SK-N-SH treated with all-trans-retinoic acid at 6 μM for 48 hours (cell line): ENCODE measurements at regions not wholly inside any gene's neighbourhood (a gene's known extent, or its start where the extent isn't known, plus 50 kb on each side); places are given as distances from the start of the nearest gene placed in this dataset.

Experiments used
- ARNTL ChIP-seq: fragments of 450-650 bp; formaldehyde crosslinking; IDR thresholded peaks from 2 replicates; pipeline ENCODE4 v1.5.0; 2020; ENCODE audit warnings: low read depth, mild to moderate bottlenecking, moderate library complexity, borderline replicate concordance
- CSDC2 ChIP-seq: fragments of 250-450 bp; sonication (Bioruptor Pico); IDR thresholded peaks from 2 replicates; pipeline ENCODE4 v1.5.0; 2020; ENCODE audit warnings: mild to moderate bottlenecking, moderate library complexity
- PPARA ChIP-seq: fragments of 250-450 bp; sonication (Bioruptor Pico); IDR thresholded peaks from 2 replicates; pipeline ENCODE4 v1.5.0; 2020; ENCODE audit warnings: mild to moderate bottlenecking, borderline replicate concordance
- RARB ChIP-seq: fragments of 250-450 bp; sonication (Bioruptor Pico); IDR thresholded peaks from 2 replicates; pipeline ENCODE4 v1.8.0; 2021; ENCODE audit warnings: mild to moderate bottlenecking, moderate library complexity
- SNAI2 ChIP-seq: fragments of 250-450 bp; sonication (Bioruptor Pico); IDR thresholded peaks from 2 replicates; pipeline ENCODE4 v1.5.0; 2020; ENCODE audit warnings: mild to moderate bottlenecking, moderate library complexity
- TOX ChIP-seq: fragments of 250-450 bp; sonication (Bioruptor Pico); IDR thresholded peaks from 2 replicates; pipeline ENCODE4 v1.8.0; 2021; ENCODE audit warnings: mild to moderate bottlenecking, moderate library complexity, borderline replicate concordance
- ZFP3 ChIP-seq: fragments of 250-450 bp; sonication (Bioruptor Pico); IDR thresholded peaks from 2 replicates; pipeline ENCODE4 v1.5.0; 2020; ENCODE audit warnings: mild to moderate bottlenecking, moderate library complexity
- ZNF70 ChIP-seq: fragments of 450-650 bp; formaldehyde crosslinking; IDR thresholded peaks from 2 replicates; pipeline ENCODE4 v1.5.0; 2020; ENCODE audit warnings: mild to moderate bottlenecking, moderate library complexity
- ZNF8 ChIP-seq: fragments of 450-650 bp; formaldehyde crosslinking; IDR thresholded peaks from 2 replicates; pipeline ENCODE4 v1.5.0; 2020; ENCODE audit warnings: mild to moderate bottlenecking, moderate library complexity
- TF ChIP-seq, protein P1 (sequence below): fragments of 250-450 bp; sonication (Bioruptor Pico); IDR thresholded peaks from 2 replicates; pipeline ENCODE4 v1.5.1; 2020; ENCODE audit warnings: low read depth, mild to moderate bottlenecking, moderate library complexity
- TF ChIP-seq, protein P2 (sequence below): fragments of 250-450 bp; sonication (Bioruptor Pico); IDR thresholded peaks from 2 replicates; pipeline ENCODE4 v1.8.0; 2020; ENCODE audit warnings: mild to moderate bottlenecking, moderate library complexity, borderline replicate concordance

DNA sequence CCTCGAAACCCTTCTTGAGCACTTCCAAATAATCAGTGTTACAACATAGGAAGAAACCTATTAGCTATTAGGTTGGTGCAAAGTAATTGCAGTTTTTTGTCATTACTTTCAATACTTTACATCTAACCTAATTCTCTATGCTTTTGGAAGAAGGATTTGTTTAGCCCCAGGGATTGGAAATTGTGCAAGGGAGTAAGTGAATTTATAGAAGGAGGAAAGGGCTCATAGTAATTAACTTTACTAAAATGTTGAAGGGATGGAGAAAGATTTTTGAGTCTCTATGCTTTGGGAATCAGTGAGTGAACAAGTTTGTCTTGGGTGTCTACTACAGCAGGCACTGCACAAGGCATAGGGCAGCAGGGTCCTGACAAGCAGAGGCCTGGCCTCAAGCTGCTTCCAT is 261.1 kb downstream of the EN1 start:
- TF ChIP-seq ARNTL, result no peak
- TF ChIP-seq RARB (CRISPR knock-in tag), result no peak
- TF ChIP-seq ZFP3, result no peak
- no peak for TF ChIP-seq ZNF8
- no peak for TF ChIP-seq TOX (CRISPR knock-in tag)
- TF ChIP-seq, protein P1, sequence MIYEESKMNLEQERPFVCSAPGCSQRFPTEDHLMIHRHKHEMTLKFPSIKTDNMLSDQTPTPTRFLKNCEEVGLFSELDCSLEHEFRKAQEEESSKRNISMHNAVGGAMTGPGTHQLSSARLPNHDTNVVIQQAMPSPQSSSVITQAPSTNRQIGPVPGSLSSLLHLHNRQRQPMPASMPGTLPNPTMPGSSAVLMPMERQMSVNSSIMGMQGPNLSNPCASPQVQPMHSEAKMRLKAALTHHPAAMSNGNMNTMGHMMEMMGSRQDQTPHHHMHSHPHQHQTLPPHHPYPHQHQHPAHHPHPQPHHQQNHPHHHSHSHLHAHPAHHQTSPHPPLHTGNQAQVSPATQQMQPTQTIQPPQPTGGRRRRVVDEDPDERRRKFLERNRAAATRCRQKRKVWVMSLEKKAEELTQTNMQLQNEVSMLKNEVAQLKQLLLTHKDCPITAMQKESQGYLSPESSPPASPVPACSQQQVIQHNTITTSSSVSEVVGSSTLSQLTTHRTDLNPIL (CRISPR knock-in tag), result no peak
- TF ChIP-seq CSDC2 (CRISPR knock-in tag), result no peak
- TF ChIP-seq, protein P2, sequence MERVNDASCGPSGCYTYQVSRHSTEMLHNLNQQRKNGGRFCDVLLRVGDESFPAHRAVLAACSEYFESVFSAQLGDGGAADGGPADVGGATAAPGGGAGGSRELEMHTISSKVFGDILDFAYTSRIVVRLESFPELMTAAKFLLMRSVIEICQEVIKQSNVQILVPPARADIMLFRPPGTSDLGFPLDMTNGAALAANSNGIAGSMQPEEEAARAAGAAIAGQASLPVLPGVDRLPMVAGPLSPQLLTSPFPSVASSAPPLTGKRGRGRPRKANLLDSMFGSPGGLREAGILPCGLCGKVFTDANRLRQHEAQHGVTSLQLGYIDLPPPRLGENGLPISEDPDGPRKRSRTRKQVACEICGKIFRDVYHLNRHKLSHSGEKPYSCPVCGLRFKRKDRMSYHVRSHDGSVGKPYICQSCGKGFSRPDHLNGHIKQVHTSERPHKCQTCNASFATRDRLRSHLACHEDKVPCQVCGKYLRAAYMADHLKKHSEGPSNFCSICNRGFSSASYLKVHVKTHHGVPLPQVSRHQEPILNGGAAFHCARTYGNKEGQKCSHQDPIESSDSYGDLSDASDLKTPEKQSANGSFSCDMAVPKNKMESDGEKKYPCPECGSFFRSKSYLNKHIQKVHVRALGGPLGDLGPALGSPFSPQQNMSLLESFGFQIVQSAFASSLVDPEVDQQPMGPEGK (CRISPR knock-in tag), result no peak
- no peak for TF ChIP-seq PPARA (CRISPR knock-in tag)
- TF ChIP-seq SNAI2, result no peak
- TF ChIP-seq ZNF70, result no peak
